Breast epithelium (tissue), 4 donors: ENCODE measurements at regions not wholly inside any gene's neighbourhood (a gene's known extent, or its start where the extent isn't known, plus 50 kb on each side); places are given as distances from the start of the nearest gene placed in this dataset.

Source experiments
- DNase-seq, 2 donors: peaks; one replicate each; pipeline ENCODE4 v3.0.0-alpha.2; 2019; ENCODE audit warnings: low spot score in 2 of 2
- H3K27ac ChIP-seq, 2 donors: fragments of 200-600 bp; sonication (generic) in 1 of 2; one replicate each; pipeline ENCODE4 v1.5.1; 2016 to 2019; ENCODE audit warnings: mild to moderate bottlenecking in 1 of 2
- H3K27me3 ChIP-seq, 2 donors: fragments of 200-600 bp; sonication (generic) in 1 of 2; one replicate each; pipeline versions ENCODE4 v1.5.1 to v1.6.0; 2017 to 2019; ENCODE audit warnings: control low read depth in 1 of 2, mild to moderate bottlenecking in 1 of 2
- H3K36me3 ChIP-seq: fragments of 200-600 bp; one replicate; pipeline ENCODE4 v1.5.1; 2019
- H3K4me1 ChIP-seq, 2 donors: fragments of 200-600 bp; sonication (generic); one replicate each; pipeline ENCODE4 v1.5.1; 2016 to 2019; ENCODE audit warnings: control low read depth in 1 of 2
- H3K4me3 ChIP-seq, 3 donors: fragments of 200-600 bp; sonication (generic); 1 replicate in 2 of 3; 2 replicates in 1 of 3; pipeline ENCODE4 v1.5.1; 2016 to 2019; ENCODE audit warnings: mild to moderate bottlenecking in 3 of 3, moderate library complexity in 2 of 3
- H3K9me3 ChIP-seq, 2 donors: fragments of 200-600 bp; sonication (generic) in 1 of 2; one replicate each; pipeline ENCODE4 v1.5.1; 2016 to 2019; ENCODE audit warnings: control low read depth in 1 of 2
- POLR2A ChIP-seq: fragments of 450-650 bp; IDR thresholded peaks from one replicate; pipeline ENCODE4 v1.6.1; 2016; ENCODE audit warnings: antibody characterized with exemption, mild to moderate bottlenecking, moderate library complexity
- POLR2AphosphoS5 ChIP-seq, 3 donors: sonication (generic); formaldehyde crosslinking; IDR thresholded peaks; one replicate each; pipeline ENCODE4 v1.6.1; 2017; ENCODE audit warnings: antibody characterized with exemption in 3 of 3
- intact Hi-C: fragments of 100-400 bp; cut with DNase I; formaldehyde crosslinking; loops from one replicate; pipeline ENCODE4 v1.15.1; 2023; ENCODE audit warnings: low total_unique reads
- TF ChIP-seq, protein P1 (sequence below), 3 donors: fragments of 450-650 bp; IDR thresholded peaks; one replicate each; pipeline ENCODE4 v1.5.1; 2016 to 2017; ENCODE audit warnings: antibody characterized with exemption in 3 of 3, mild to moderate bottlenecking in 3 of 3, moderate library complexity in 3 of 3

DNA sequence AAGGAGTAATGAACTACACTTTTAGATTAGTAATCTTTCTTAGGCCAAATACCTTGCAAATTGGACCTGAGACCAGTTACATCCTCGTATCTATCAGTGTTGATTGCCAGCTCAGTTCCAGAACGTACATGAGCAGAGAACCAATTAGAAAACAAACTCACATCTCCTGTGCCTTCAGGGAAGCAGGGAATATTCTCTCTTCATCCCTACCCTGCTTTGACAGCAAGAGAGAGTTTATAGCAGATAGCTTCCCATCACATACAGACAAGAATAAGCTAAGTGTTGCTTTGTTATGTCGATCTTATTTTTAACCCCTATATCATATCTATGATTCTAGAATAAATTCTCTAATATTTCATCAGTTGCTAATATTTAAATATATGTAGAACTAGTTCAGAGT is 181.8 kb downstream of the DSC3 start:
- H3K9me3 ChIP-seq = no peaks in the 10 kb centered on the region
- H3K4me3 ChIP-seq = no peak overlapping the region
- H3K27me3 ChIP-seq = no peaks in the 10 kb centered on the region
- no peak overlapping the region for H3K27ac ChIP-seq
- no peaks in the 10 kb centered on the region for H3K36me3 ChIP-seq
- intact Hi-C loops = no loop called here
- TF ChIP-seq POLR2A (no peak), POLR2AphosphoS5 (IDR thresholded peaks at IDR 0.05) (no peak)
- TF ChIP-seq, protein P1, sequence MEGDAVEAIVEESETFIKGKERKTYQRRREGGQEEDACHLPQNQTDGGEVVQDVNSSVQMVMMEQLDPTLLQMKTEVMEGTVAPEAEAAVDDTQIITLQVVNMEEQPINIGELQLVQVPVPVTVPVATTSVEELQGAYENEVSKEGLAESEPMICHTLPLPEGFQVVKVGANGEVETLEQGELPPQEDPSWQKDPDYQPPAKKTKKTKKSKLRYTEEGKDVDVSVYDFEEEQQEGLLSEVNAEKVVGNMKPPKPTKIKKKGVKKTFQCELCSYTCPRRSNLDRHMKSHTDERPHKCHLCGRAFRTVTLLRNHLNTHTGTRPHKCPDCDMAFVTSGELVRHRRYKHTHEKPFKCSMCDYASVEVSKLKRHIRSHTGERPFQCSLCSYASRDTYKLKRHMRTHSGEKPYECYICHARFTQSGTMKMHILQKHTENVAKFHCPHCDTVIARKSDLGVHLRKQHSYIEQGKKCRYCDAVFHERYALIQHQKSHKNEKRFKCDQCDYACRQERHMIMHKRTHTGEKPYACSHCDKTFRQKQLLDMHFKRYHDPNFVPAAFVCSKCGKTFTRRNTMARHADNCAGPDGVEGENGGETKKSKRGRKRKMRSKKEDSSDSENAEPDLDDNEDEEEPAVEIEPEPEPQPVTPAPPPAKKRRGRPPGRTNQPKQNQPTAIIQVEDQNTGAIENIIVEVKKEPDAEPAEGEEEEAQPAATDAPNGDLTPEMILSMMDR (IDR thresholded peaks at IDR 0.05) = no peak
- no peak for DNase-seq
- H3K4me1 ChIP-seq = no peaks in the 10 kb centered on the region

DNA sequence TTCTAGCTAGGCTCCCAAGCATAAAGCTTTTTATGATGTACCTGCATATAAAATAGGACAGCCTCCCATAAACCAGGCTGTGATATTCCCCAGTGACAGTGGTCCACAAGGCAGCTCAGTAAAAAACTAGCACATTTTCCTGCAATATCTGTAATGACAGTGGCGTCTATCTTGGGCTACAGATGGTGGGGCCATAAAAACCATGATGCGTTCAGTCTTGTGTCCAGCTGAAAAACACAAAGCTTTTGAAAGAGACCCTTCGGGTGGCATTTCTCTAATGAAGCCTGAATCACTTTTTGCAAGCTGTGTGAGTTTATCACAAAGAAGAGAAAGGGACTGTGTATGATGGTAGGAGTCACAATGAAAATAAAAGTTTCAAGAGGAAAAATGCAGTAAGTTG is 183.5 kb downstream of the DSC3 start:
- no peaks in the 10 kb centered on the region for H3K4me1 ChIP-seq
- no peak for TF ChIP-seq POLR2AphosphoS5 (IDR thresholded peaks at IDR 0.05)
- no peak for TF ChIP-seq POLR2A
- TF ChIP-seq, protein P1 (IDR thresholded peaks at IDR 0.05) = no peak
- H3K9me3 ChIP-seq = no peaks in the 10 kb centered on the region
- H3K27ac ChIP-seq = no peak overlapping the region
- intact Hi-C loops = no loop called here
- DNase-seq = no peak
- no peaks in the 10 kb centered on the region for H3K27me3 ChIP-seq
- no peaks in the 10 kb centered on the region for H3K36me3 ChIP-seq
- H3K4me3 ChIP-seq = no peak overlapping the region

DNA sequence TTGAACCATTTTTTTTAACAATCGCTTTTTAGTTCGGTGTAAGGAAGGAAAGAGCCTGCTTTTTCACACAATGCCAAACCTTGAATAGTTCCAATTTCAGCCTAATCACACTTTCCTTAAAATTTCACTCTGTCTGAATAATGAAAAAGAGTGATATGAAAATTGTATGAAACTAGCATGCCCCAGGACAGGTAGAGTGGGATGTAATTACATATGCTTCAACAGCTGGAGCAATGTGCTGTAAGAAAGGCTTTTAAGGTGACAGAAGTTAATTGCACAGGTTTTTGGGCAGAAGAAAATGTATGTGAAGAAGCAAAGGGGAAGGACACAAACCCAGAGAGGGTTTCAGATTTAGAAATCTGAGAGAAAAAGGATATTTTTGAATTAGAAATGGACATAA is 184.0 kb downstream of the DSC3 start:
- no peaks in the 10 kb centered on the region for H3K4me1 ChIP-seq
- no peaks in the 10 kb centered on the region for H3K9me3 ChIP-seq
- intact Hi-C loops = no loop called here
- H3K36me3 ChIP-seq = no peaks in the 10 kb centered on the region
- DNase-seq = no peak
- TF ChIP-seq, protein P1 (IDR thresholded peaks at IDR 0.05) = no peak
- TF ChIP-seq POLR2AphosphoS5 (IDR thresholded peaks at IDR 0.05) = no peak
- TF ChIP-seq POLR2A = no peak
- H3K4me3 ChIP-seq = no peak overlapping the region
- H3K27ac ChIP-seq = no peak overlapping the region
- no peaks in the 10 kb centered on the region for H3K27me3 ChIP-seq

DNA sequence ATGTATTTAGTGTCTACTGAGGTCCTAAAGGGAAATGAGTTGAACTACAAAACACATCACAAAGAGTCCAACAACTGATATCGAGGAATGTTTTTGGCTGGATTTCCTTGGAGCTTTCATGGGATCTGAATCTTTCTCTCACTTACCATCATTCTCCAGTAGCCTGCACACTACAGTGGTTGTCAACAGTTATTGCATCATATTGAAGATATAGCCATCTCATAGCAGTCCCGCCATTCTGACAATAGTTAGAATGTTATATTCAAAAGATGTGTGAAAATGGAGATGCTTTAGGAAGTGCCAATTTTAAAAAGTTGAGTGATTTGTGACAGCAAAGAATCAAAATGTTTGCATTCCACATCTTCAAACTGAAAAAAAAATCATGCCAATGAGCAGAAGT is 186.8 kb downstream of the DSC3 start:
- TF ChIP-seq, protein P1 (IDR thresholded peaks at IDR 0.05) = no peak
- TF ChIP-seq POLR2A (no peak), POLR2AphosphoS5 (IDR thresholded peaks at IDR 0.05) (no peak)
- intact Hi-C loops = no loop called here
- H3K27me3 ChIP-seq = no peaks in the 10 kb centered on the region
- no peak overlapping the region for H3K4me3 ChIP-seq
- H3K9me3 ChIP-seq = no peaks in the 10 kb centered on the region
- no peak overlapping the region for H3K27ac ChIP-seq
- no peak for DNase-seq
- H3K4me1 ChIP-seq = no peaks in the 10 kb centered on the region
- H3K36me3 ChIP-seq = no peaks in the 10 kb centered on the region

DNA sequence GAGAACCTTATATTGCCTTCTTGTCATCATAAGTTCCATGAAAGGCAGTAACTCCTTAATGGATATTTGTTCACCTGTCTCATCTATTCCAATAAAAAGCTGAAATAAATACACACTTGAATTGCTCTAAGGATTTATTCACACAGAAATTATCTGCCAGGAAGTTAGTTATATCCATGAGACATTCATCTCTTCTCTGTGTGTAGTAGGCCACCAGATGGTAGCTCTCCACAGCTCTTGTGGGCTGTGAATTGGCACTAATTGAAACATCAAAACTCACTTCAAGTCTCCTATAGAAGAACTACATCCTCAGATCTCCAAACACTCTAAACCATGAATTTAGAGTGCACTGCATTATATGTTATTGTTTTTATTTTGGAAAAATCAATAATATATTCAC is 189.6 kb downstream of the DSC3 start:
- no peak for DNase-seq
- intact Hi-C loops = no loop called here
- H3K36me3 ChIP-seq = no peaks in the 10 kb centered on the region

More for the DNA sequence above, 189.6 kb downstream of the DSC3 start:
- H3K27me3 ChIP-seq = no peaks in the 10 kb centered on the region
- no peaks in the 10 kb centered on the region for H3K4me1 ChIP-seq
- no peaks in the 10 kb centered on the region for H3K9me3 ChIP-seq
- no peak overlapping the region for H3K27ac ChIP-seq
- no peak overlapping the region for H3K4me3 ChIP-seq
- TF ChIP-seq POLR2A (no peak), POLR2AphosphoS5 (IDR thresholded peaks at IDR 0.05) (no peak)
- TF ChIP-seq, protein P1 (IDR thresholded peaks at IDR 0.05) = no peak
